ENCODE measurements at regions not wholly inside any gene's neighbourhood (a gene's known extent, or its start where the extent isn't known, plus 50 kb on each side); places are given as distances from the start of the nearest gene placed in this dataset.

DNA sequence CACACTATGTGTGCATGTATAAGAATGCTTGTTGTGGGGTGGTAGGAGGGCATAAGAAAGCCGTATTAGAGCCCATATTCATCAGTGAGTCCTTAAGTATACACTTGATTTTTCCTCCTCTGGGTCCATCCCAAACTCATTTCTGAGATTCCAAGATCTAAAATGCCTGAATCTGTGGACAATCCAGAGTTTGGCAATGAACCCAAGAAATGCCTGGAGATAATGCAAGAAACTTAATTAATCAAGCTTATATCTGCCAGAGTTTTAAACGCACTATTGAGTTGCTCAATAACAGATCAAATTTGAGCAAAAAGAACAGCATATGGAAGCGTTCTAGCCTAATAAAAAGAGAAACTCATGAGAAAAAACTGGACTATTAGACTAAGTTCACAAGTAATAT is 143.4 kb upstream of the NAV3 start (continued):
- TF ChIP-seq CLOCK (CRISPR knock-in tag; IDR thresholded peaks at IDR 0.05; ENCODE audit: borderline replicate concordance) (no peak), NFYB (IDR thresholded peaks at IDR 0.05; ENCODE audit: extremely low read depth, insufficient read length) (no peak), BDP1 (IDR thresholded peaks at IDR 0.05; ENCODE audit: insufficient read depth, insufficient read length) (no peak)
- TF ChIP-seq, protein P1, sequence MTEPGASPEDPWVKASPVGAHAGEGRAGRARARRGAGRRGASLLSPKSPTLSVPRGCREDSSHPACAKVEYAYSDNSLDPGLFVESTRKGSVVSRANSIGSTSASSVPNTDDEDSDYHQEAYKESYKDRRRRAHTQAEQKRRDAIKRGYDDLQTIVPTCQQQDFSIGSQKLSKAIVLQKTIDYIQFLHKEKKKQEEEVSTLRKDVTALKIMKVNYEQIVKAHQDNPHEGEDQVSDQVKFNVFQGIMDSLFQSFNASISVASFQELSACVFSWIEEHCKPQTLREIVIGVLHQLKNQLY (CRISPR knock-in tag; conservative IDR thresholded peaks at IDR 0.05), result no peak

GRCh38 chr12:77686760-77687159 is 143.9 kb upstream of the NAV3 start:
- ChIA-PET CTCF (ENCODE audit: low intra/inter-chr PET ratio) (no interaction called here), POLR2A (no interaction called here)
- no peak overlapping the region for H3K4me2 ChIP-seq (ENCODE audit: insufficient read depth, low read length)
- intact Hi-C loops (cut with micrococcal nuclease), result no loop called here
- no peaks in the 10 kb centered on the region for H3K4me1 ChIP-seq (replicated peaks in 1 of 2; ENCODE audit: control insufficient read depth in 2 of 2, insufficient read depth in 2 of 2, low read length in 2 of 2)
- DNase-seq (ENCODE audit: extremely low read depth in 1 of 4, low spot score in 3 of 4) (no peak), FAIRE-seq (no peak), ATAC-seq (no peak)
- H3K36me3 ChIP-seq (ENCODE audit: control insufficient read depth, insufficient read depth, low read length), result no peaks in the 10 kb centered on the region
- H3K9me3 ChIP-seq (replicated peaks; ENCODE audit: control insufficient read depth, insufficient read depth, low read depth, low read length), result no peaks in the 10 kb centered on the region
- no peak overlapping the region for H3K4me3 ChIP-seq
- H2AFZ ChIP-seq (ENCODE audit: low read depth, low read length), result no peak overlapping the region
- H4K20me1 ChIP-seq (replicated peaks; ENCODE audit: control insufficient read depth, insufficient read depth, low read length), result no peaks in the 10 kb centered on the region
- H3K79me2 ChIP-seq (ENCODE audit: control insufficient read depth, insufficient read depth, low read length), result no peaks in the 10 kb centered on the region
- TF ChIP-seq CCNT2 (IDR thresholded peaks at IDR 0.05; ENCODE audit: borderline replicate concordance, extremely low read depth, insufficient read length, low read depth, low read length) (no peak), GTF2A2 (tag; IDR thresholded peaks at IDR 0.05) (no peak), CGGBP1 (CRISPR knock-in tag; IDR thresholded peaks at IDR 0.05) (no peak), TBL1XR1 (IDR thresholded peaks at IDR 0.05; ENCODE audit: low read length in 2 of 2) (no peak), ZNF717 (CRISPR knock-in tag; IDR thresholded peaks at IDR 0.05) (no peak), TSC22D4 (tag; IDR thresholded peaks at IDR 0.05) (no peak)
- BruUV-seq (replicated peaks), result no TSS peak
- no peak overlapping the region for H3K9ac ChIP-seq (ENCODE audit: insufficient read depth in 1 of 2, low read depth in 2 of 2, low read length in 2 of 2)
- 0% methylated on average over 2 of the region's 2 CpGs for WGBS (ENCODE audit: insufficient coverage, low coverage, missing lambda C conversion rate)
- in situ Hi-C loops (cut with MboI), result no loop called here
- no peak overlapping the region for H3K27ac ChIP-seq (ENCODE audit: extremely low read depth, low read depth, low read length)
- H3K27me3 ChIP-seq (ENCODE audit: control insufficient read depth in 2 of 2, insufficient read depth in 2 of 2, low read length in 2 of 2), result no peaks in the 10 kb centered on the region
- H3K9me1 ChIP-seq (ENCODE audit: control insufficient read depth, insufficient read depth, low read length), result no peaks in the 10 kb centered on the region
